GM23338 (cell line): ENCODE measurements at regions not wholly inside any gene's neighbourhood (a gene's known extent, or its start where the extent isn't known, plus 50 kb on each side); places are given as distances from the start of the nearest gene placed in this dataset.

ENCODE experiments used
- CTCF ChIP-seq, 2 experiments: fragments of 200-600 bp in 1 of 2; sonication (generic) in 1 of 2; conservative IDR thresholded peaks; 2 replicates each; pipeline versions ENCODE4 v1.5.1 to v1.6.1; 2016 to 2017; ENCODE audit warnings: antibody characterized with exemption in 2 of 2, low read depth in 2 of 2, mild to moderate bottlenecking in 2 of 2, moderate library complexity in 1 of 2
- EZH2 ChIP-seq: fragments of 200-600 bp; sonication (generic); IDR thresholded peaks from one replicate; pipeline ENCODE4 v1.8.0; 2017; ENCODE audit warnings: antibody characterized with exemption, mild to moderate bottlenecking, low read depth; ENCODE audit not compliant: unreplicated experiment
- EZH2phosphoT487 ChIP-seq: fragments of 200-600 bp; sonication (generic); IDR thresholded peaks from one replicate; pipeline ENCODE4 v1.8.1; 2018; ENCODE audit warnings: antibody characterized with exemption; ENCODE audit not compliant: unreplicated experiment
- JUNB ChIP-seq: IDR thresholded peaks from one replicate; pipeline ENCODE4 v1.6.1; 2016; ENCODE audit warnings: antibody characterized with exemption; ENCODE audit not compliant: unreplicated experiment
- POLR2AphosphoS5 ChIP-seq: IDR thresholded peaks from 2 replicates; pipeline ENCODE4 v1.6.1; 2016; ENCODE audit warnings: antibody characterized with exemption, low read depth
- REST ChIP-seq: IDR thresholded peaks from one replicate; pipeline ENCODE4 v1.6.1; 2018; ENCODE audit warnings: antibody characterized with exemption; ENCODE audit not compliant: unreplicated experiment
- ZNF114 ChIP-seq: fragments of 250-450 bp; sonication (Bioruptor Pico); IDR thresholded peaks from 2 replicates; pipeline ENCODE4 v1.5.0; 2020; ENCODE audit warnings: mild to moderate bottlenecking, moderate library complexity
- ZNF331 ChIP-seq: fragments of 250-450 bp; sonication (Bioruptor Pico); IDR thresholded peaks from 2 replicates; pipeline ENCODE4 v1.5.0; 2020; ENCODE audit warnings: low read depth, mild to moderate bottlenecking, moderate library complexity
- TF ChIP-seq, protein P1 (sequence below): IDR thresholded peaks from 2 replicates; pipeline ENCODE4 v1.6.1; 2016; ENCODE audit warnings: antibody characterized with exemption

- no peak for TF ChIP-seq CTCF (conservative IDR thresholded peaks at IDR 0.05; ENCODE audit: low read depth in 2 of 2)
- TF ChIP-seq POLR2AphosphoS5, result no peak
- no peak for TF ChIP-seq EZH2
- no peak for TF ChIP-seq ZNF331 (CRISPR knock-in tag)
- TF ChIP-seq REST, result no peak
- no peak for TF ChIP-seq EZH2phosphoT487
- no peak for TF ChIP-seq JUNB
- TF ChIP-seq, protein P1, sequence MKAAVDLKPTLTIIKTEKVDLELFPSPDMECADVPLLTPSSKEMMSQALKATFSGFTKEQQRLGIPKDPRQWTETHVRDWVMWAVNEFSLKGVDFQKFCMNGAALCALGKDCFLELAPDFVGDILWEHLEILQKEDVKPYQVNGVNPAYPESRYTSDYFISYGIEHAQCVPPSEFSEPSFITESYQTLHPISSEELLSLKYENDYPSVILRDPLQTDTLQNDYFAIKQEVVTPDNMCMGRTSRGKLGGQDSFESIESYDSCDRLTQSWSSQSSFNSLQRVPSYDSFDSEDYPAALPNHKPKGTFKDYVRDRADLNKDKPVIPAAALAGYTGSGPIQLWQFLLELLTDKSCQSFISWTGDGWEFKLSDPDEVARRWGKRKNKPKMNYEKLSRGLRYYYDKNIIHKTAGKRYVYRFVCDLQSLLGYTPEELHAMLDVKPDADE, result no peak
- TF ChIP-seq ZNF114 (CRISPR knock-in tag), result no peak
Measured at GRCh38 chr2:2926009-2926857, 451.4 kb downstream of the EIPR1 start.
